Neural cell (in vitro differentiated cells): ENCODE measurements at regions not wholly inside any gene's neighbourhood (a gene's known extent, or its start where the extent isn't known, plus 50 kb on each side); places are given as distances from the start of the nearest gene placed in this dataset.

Experiments used
- H2AFZ ChIP-seq: fragments of 200-600, 300-800 bp; sonication (generic), shearing (Covaris generic); 2 replicates; pipeline ENCODE4 v1.6.0; 2014; ENCODE audit warnings: low read depth, mild to moderate bottlenecking, antibody characterized with exemption, low read length, moderate library complexity
- H3F3A ChIP-seq: fragments of 200-600 bp; shearing (Covaris generic); 2 replicates; pipeline ENCODE4 v1.6.1; 2016; ENCODE audit warnings: mild to moderate bottlenecking, moderate library complexity, mixed read lengths, antibody characterized with exemption, low read length; ENCODE audit not compliant: insufficient read depth, poor library complexity, severe bottlenecking
- H3K27ac ChIP-seq: fragments of 200-600, 300-800 bp; sonication (generic), shearing (Covaris generic); 2 replicates; pipeline ENCODE4 v1.5.1; 2014; ENCODE audit warnings: mild to moderate bottlenecking, low read length, moderate library complexity
- H3K27me3 ChIP-seq: fragments of 300-800, 200-600 bp; sonication (generic), shearing (Covaris generic); 2 replicates; pipeline ENCODE4 v1.6.0; 2014; ENCODE audit warnings: mild to moderate bottlenecking, low read depth, low read length, moderate library complexity; ENCODE audit not compliant: insufficient read depth
- H3K36me3 ChIP-seq: fragments of 300-800, 200-600 bp; sonication (generic), shearing (Covaris generic); 2 replicates; pipeline ENCODE4 v1.5.1; 2014; ENCODE audit warnings: mild to moderate bottlenecking, antibody characterized with exemption, low read length, moderate library complexity; ENCODE audit not compliant: insufficient read depth
- H3K4me2 ChIP-seq: fragments of 300-800, 200-600 bp; sonication (generic), shearing (Covaris generic); 2 replicates; pipeline ENCODE4 v1.6.0; 2014; ENCODE audit warnings: mild to moderate bottlenecking, low read length
- H3K4me3 ChIP-seq: fragments of 300-800, 200-600 bp; sonication (generic), shearing (Covaris generic); 2 replicates; pipeline ENCODE4 v1.5.1; 2014; ENCODE audit warnings: mild to moderate bottlenecking, low read length, moderate library complexity
- H3K79me2 ChIP-seq: fragments of 200-600 bp; shearing (Covaris generic); replicated peaks from 2 replicates; pipeline ENCODE4 v1.6.0; 2014; ENCODE audit warnings: mild to moderate bottlenecking, low read length, moderate library complexity; ENCODE audit not compliant: insufficient read depth
- H3K9ac ChIP-seq: fragments of 300-800, 200-600 bp; sonication (generic), shearing (Covaris generic); 2 replicates; pipeline ENCODE4 v1.6.1; 2016; ENCODE audit warnings: mild to moderate bottlenecking, low read length, mixed read lengths
- H3K9me2 ChIP-seq: fragments of 200-600 bp; shearing (Covaris generic); 2 replicates; pipeline ENCODE4 v1.6.1; 2016; ENCODE audit warnings: mild to moderate bottlenecking, low read length, mixed read lengths; ENCODE audit not compliant: insufficient read depth
- H3K9me3 ChIP-seq: fragments of 200-600, 300-800 bp; sonication (generic), shearing (Covaris generic); 2 replicates; pipeline ENCODE4 v1.6.1; 2016; ENCODE audit warnings: mild to moderate bottlenecking, mixed run types, low read length, moderate library complexity, mixed read lengths
- H4K20me1 ChIP-seq: fragments of 200-600 bp; shearing (Covaris generic); 2 replicates; pipeline ENCODE4 v1.6.1; 2016; ENCODE audit warnings: mild to moderate bottlenecking, mixed run types; ENCODE audit not compliant: insufficient read depth
- EP300 ChIP-seq: fragments of 450-650 bp; conservative IDR thresholded peaks from 2 replicates; pipeline ENCODE4 v1.6.1; 2014; ENCODE audit warnings: antibody characterized with exemption, mild to moderate bottlenecking, moderate library complexity; ENCODE audit not compliant: poor library complexity, severe bottlenecking
- MXI1 ChIP-seq: fragments of 450-650 bp; conservative IDR thresholded peaks from 2 replicates; pipeline ENCODE4 v1.6.1; 2014; ENCODE audit warnings: antibody characterized with exemption, mild to moderate bottlenecking; ENCODE audit not compliant: poor library complexity, severe bottlenecking
- RAD21 ChIP-seq: fragments of 450-650 bp; conservative IDR thresholded peaks from 2 replicates; pipeline ENCODE4 v1.6.1; 2014; ENCODE audit warnings: antibody characterized with exemption, mild to moderate bottlenecking, moderate library complexity
- REST ChIP-seq: IDR thresholded peaks from 2 replicates; pipeline ENCODE4 v1.6.1; 2012; ENCODE audit warnings: borderline replicate concordance
- SMC3 ChIP-seq: fragments of 450-650 bp; conservative IDR thresholded peaks from 2 replicates; pipeline ENCODE4 v1.6.1; 2014; ENCODE audit warnings: antibody characterized with exemption, mild to moderate bottlenecking, moderate library complexity; ENCODE audit not compliant: poor library complexity
- TAF1 ChIP-seq: IDR thresholded peaks from 2 replicates; pipeline ENCODE4 v1.6.1; 2012; ENCODE audit warnings: low read depth

GRCh38 chr17:10992106-10992880, 154.4 kb upstream of the PIRT start:
- Histone ChIP-seq H3K4me3 (no peak overlapping the region), H3K27ac (no peak overlapping the region), H3F3A (no peaks in the 10 kb centered on the region), H3K27me3 (peaks cover 2% of the 10 kb centered on the region), H4K20me1 (no peaks in the 10 kb centered on the region), H3K79me2 (no peaks in the 10 kb centered on the region), H3K9me3 (no peaks in the 10 kb centered on the region), H3K4me2 (no peak overlapping the region), H3K9me2 (no peaks in the 10 kb centered on the region), H3K36me3 (no peaks in the 10 kb centered on the region), H3K9ac (no peak overlapping the region), H2AFZ (no peak overlapping the region)
- no peak for TF ChIP-seq MXI1

GRCh38 chr17:10987786-10988185, 149.9 kb upstream of the PIRT start:
- Histone ChIP-seq H2AFZ (no peak overlapping the region), H3K36me3 (no peaks in the 10 kb centered on the region), H3K27me3 (no peaks in the 10 kb centered on the region), H3K9me2 (no peaks in the 10 kb centered on the region), H4K20me1 (no peaks in the 10 kb centered on the region), H3K4me3 (no peak overlapping the region), H3K9me3 (no peaks in the 10 kb centered on the region), H3K4me2 (no peak overlapping the region), H3K27ac (no peak overlapping the region), H3K9ac (no peak overlapping the region), H3F3A (no peaks in the 10 kb centered on the region), H3K79me2 (no peaks in the 10 kb centered on the region)
- TF ChIP-seq REST, result no peak
- no peak for TF ChIP-seq RAD21
- TF ChIP-seq TAF1, result no peak
- no peak for TF ChIP-seq EP300

GRCh38 chr17:10984220-10984619, 146.3 kb upstream of the PIRT start:
- no peaks in the 10 kb centered on the region for H3F3A ChIP-seq
- H4K20me1 ChIP-seq, result no peaks in the 10 kb centered on the region
- TF ChIP-seq EP300, result no peak
- TF ChIP-seq SMC3, result no peak
- H3K27me3 ChIP-seq, result no peaks in the 10 kb centered on the region
- no peaks in the 10 kb centered on the region for H3K79me2 ChIP-seq
- no peaks in the 10 kb centered on the region for H3K9me2 ChIP-seq
- no peak overlapping the region for H3K9ac ChIP-seq
- H3K27ac ChIP-seq, result no peak overlapping the region
- no peak overlapping the region for H3K4me3 ChIP-seq
- no peaks in the 10 kb centered on the region for H3K36me3 ChIP-seq
- no peaks in the 10 kb centered on the region for H3K9me3 ChIP-seq
- no peak overlapping the region for H2AFZ ChIP-seq
- no peak overlapping the region for H3K4me2 ChIP-seq
